Ishikawa (cell line): ENCODE measurements at regions not wholly inside any gene's neighbourhood (a gene's known extent, or its start where the extent isn't known, plus 50 kb on each side); places are given as distances from the start of the nearest gene placed in this dataset.

ENCODE experiments used
- CEBPB ChIP-seq: IDR thresholded peaks from 2 replicates; pipeline ENCODE4 v1.6.1; 2012
- CREB1 ChIP-seq: IDR thresholded peaks from 2 replicates; pipeline ENCODE4 v1.6.1; 2012; ENCODE audit warnings: low read depth
- EGR1 ChIP-seq: IDR thresholded peaks from 2 replicates; pipeline ENCODE4 v1.6.1; 2012
- EP300 ChIP-seq: IDR thresholded peaks from 2 replicates; pipeline ENCODE4 v1.6.1; 2012; ENCODE audit warnings: borderline replicate concordance
- FOXM1 ChIP-seq: IDR thresholded peaks from 2 replicates; pipeline ENCODE4 v1.6.1; 2012; ENCODE audit warnings: low read depth, borderline replicate concordance
- MAX ChIP-seq: IDR thresholded peaks from 2 replicates; pipeline ENCODE4 v1.6.1; 2012
- NFIC ChIP-seq: IDR thresholded peaks from 2 replicates; pipeline ENCODE4 v1.6.1; 2012
- RAD21 ChIP-seq: IDR thresholded peaks from 2 replicates; pipeline ENCODE4 v1.6.1; 2012; ENCODE audit warnings: low read depth
- REST ChIP-seq: IDR thresholded peaks from 2 replicates; pipeline ENCODE4 v1.6.1; 2012; ENCODE audit warnings: low read depth, mild to moderate bottlenecking
- TAF1 ChIP-seq: IDR thresholded peaks from 2 replicates; pipeline ENCODE4 v1.6.1; 2012; ENCODE audit warnings: low read depth, mild to moderate bottlenecking
- TCF12 ChIP-seq: IDR thresholded peaks from 2 replicates; pipeline ENCODE4 v1.6.1; 2012; ENCODE audit warnings: low read depth
- TEAD4 ChIP-seq: IDR thresholded peaks from 2 replicates; pipeline ENCODE4 v1.6.1; 2012
- USF1 ChIP-seq: IDR thresholded peaks from 2 replicates; pipeline ENCODE4 v1.6.1; 2012
- YY1 ChIP-seq: IDR thresholded peaks from 2 replicates; pipeline ENCODE4 v1.6.1; 2012; ENCODE audit warnings: low read depth
- ZBTB7A ChIP-seq: IDR thresholded peaks from 2 replicates; pipeline ENCODE4 v1.6.1; 2012; ENCODE audit warnings: low read depth

GRCh38 chr12:34249271-34249670 is 227.0 kb downstream of the ALG10 start:
- TF ChIP-seq EGR1, result no peak
- TF ChIP-seq USF1, result no peak
- TF ChIP-seq CEBPB, result no peak
- no peak for TF ChIP-seq CREB1
- TF ChIP-seq RAD21, result no peak
- TF ChIP-seq ZBTB7A, result no peak
- no peak for TF ChIP-seq NFIC
- TF ChIP-seq TCF12, result no peak
- no peak for TF ChIP-seq TAF1
- no peak for TF ChIP-seq YY1
- TF ChIP-seq FOXM1, result no peak
- TF ChIP-seq REST, result no peak
- TF ChIP-seq MAX, result no peak
- no peak for TF ChIP-seq EP300
- no peak for TF ChIP-seq TEAD4

GRCh38 chr12:34253674-34254073 is 231.4 kb downstream of the ALG10 start:
- TF ChIP-seq NFIC (no peak), TAF1 (no peak), CREB1 (no peak)

GRCh38 chr12:34257093-34257492 is 234.8 kb downstream of the ALG10 start:
- TF ChIP-seq CREB1 (no peak), ZBTB7A (no peak), FOXM1 (no peak)

GRCh38 chr12:34264110-34264509 is 241.8 kb downstream of the ALG10 start:
- TF ChIP-seq FOXM1 (no peak), CREB1 (no peak), EGR1 (no peak), TAF1 (no peak), YY1 (no peak), RAD21 (no peak), TEAD4 (no peak), REST (no peak), TCF12 (no peak), CEBPB (no peak), USF1 (no peak)

GRCh38 chr12:34275129-34275528 is 252.8 kb downstream of the ALG10 start:
- TF ChIP-seq YY1 (no peak), USF1 (no peak), CEBPB (no peak), TAF1 (no peak), NFIC (no peak), ZBTB7A (no peak), CREB1 (no peak), EP300 (no peak), RAD21 (no peak), MAX (no peak), TEAD4 (no peak), EGR1 (no peak), FOXM1 (no peak), TCF12 (no peak), REST (no peak)
